ENCODE measurements at regions not wholly inside any gene's neighbourhood (a gene's known extent, or its start where the extent isn't known, plus 50 kb on each side); places are given as distances from the start of the nearest gene placed in this dataset.
"Not testable (repeated sequence)": the region's sequence is repeated elsewhere in the genome, so short reads cannot be mapped to it uniquely, and the experiment has no call there.

DNA sequence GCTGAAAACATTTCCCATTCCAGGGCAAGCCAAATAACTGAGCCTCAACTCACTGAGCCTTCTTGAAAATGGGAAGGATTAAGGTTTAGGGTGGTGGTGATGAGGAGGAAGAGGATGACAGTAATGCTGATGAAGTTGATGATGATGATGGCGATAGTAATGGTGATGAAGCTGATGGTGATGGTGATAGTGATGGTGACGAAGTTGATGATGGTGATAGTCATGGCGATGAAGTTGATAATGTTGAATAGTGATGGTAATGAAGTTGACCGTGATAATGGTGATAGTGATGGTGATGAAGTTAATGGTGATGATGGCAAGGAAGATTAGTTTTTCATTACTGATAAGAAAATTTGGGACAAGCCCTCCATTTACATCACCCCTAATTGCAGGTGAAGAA is 285.8 kb upstream of the DYNLRB2 start:
- no peak for DNase-seq (ENCODE audit: low spot score)

DNA sequence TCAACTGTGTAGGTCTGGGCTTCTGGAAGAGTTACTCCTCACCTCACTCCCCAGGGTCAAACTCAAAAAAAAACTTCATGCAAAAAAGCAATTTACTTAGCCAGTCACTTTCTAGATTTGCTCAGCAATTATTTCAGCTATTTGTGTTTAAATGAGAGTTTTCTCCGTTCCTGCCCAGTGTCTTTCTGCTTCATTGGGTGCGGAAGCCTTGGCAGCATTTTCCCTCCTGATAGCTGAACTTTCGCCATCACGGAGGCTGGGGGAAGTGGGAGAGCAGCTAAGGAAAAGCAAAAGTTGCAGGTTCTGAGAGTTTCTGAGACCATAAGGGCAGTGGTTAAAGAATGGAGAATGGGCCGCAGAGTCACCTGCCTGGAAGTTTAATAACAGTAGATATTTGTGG is 287.1 kb upstream of the DYNLRB2 start:
- DNase-seq (ENCODE audit: low spot score) = no peak

DNA sequence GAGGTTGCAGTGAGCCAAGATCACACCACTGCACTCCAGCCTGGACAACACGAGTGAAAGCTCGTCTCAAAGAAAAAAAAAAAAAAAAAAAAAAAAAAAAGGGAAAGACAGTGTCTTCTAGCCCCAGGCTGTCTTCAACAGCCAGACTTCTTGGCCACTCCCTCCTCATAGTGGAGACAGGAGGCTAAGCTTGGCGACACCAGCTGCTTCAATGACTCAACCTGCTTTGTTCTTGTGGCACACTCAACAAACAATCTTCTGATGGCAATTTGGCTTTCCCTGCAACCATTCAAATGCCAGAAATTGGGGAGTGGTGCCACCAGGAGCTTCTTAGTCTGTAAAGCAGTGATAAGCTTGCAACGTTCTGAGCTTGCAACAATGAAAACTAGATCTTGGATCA is 290.4 kb upstream of the DYNLRB2 start:
- DNase-seq (ENCODE audit: low spot score) = no peak

DNA sequence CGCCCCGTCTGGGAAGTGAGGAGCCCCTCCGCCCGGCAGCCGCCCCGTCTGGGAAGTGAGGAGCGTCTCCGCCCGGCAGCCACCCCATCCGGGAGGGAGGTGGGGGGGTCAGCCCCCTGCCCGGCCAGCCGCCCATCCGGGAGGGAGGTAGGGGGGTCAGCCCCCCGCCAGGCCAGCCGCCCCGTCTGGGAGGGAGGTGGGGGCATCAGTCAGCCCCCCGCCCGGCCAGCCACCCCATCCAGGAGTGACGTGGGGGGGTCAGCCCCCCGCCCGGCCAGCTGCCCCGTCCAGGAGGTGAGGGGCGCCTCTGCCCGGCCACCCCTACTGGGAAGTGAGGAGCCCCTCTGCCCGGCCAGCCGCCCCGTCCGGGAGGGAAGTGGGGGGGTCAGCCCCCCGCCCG is 297.5 kb upstream of the DYNLRB2 start:
- not testable (repeated sequence) for DNase-seq (ENCODE audit: low spot score)

DNA sequence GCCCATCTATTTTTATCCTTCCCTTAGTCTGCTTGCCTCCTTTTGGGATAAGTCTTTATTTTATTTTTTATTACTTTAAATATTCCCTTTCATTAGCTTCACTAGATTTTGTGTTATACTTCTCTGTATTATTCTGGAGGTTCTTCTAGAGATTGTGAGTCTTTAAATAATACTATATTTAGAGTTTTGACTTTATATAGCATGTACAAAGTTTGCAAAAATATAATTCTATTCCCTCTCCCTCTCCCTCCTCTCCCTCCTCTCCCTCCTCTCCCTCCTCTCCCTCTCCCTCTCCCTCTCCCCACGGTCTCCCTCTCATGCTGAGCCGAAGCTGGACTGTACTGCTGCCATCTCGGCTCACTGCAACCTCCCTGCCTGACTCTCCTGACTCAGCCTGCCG is 298.5 kb upstream of the DYNLRB2 start:
- DNase-seq (ENCODE audit: low spot score) = not testable (repeated sequence)

DNA sequence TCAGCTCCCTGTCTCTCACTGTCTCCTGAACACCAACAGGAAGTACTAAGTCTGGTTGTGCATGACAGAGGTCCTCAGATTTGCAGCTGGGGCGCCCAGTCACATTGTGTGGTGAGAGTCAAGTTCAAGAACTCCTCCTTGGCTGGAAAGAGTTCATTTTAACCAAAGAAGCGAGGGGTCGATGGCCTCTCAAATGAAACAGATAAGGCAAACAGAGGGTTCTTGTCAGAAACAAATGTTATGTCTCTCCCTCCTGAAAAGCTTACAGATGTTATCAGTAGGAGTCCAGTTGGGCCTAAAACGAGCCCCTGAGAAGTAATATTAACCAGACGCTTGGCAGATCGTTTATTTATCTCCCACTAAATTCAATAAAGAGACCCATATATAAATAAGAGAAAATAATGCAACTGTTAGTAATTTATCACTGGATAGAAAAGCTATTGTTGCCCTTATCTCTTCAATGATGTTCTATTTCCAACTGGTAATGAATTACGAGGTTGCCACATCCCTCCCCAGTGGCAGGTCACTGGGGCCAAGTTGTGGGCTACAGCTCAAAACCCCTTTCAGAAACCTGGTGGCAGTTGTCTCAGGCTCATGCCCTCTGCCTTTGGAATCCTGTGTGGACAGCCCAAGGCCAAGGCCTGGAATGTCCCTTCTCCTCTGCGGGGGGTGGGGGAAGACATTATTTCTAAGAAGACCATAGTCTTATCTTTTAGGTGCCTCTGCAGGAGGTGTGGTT is 307.5 kb upstream of the DYNLRB2 start:
- no peak for DNase-seq (ENCODE audit: low spot score)

DNA sequence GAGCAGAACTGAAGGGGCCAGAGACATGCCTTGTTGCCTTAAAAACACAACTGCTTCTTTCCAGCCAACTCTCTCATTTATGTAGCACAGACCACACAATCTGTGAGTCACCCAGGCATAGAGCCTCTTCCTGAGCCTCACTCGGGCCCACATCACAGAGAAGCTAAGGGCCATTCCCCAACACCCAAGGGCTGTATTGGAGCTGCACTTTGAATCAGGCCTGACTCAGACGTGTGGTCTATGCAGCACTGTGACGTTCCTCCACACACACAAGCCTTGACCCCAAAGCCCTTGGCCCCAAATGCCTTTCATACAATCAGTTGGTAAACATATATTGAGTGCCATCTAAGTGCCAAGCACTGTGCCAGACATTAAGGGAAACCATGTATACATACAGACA is 308.9 kb upstream of the DYNLRB2 start:
- no peak for DNase-seq (ENCODE audit: low spot score)

DNA sequence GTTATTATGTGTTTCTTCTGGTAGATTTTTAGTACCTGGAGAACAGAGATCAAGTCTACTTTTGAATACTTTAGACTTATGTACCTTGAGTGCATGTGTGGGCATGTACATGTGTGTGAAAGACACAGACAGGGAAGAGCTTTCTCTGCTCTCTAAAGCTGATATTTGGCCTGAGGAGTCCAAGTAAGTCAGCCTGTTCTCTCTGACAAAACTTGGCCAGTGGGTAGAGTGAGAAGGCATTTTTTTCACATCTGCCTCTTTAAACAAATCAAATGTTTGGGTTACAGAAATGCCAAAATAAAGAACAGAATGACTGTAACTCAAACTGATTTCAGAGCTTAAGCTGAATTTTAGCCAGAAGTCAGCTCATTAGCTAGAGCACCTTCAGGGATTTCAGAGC is 309.7 kb upstream of the DYNLRB2 start:
- DNase-seq (ENCODE audit: low spot score) = no peak

DNA sequence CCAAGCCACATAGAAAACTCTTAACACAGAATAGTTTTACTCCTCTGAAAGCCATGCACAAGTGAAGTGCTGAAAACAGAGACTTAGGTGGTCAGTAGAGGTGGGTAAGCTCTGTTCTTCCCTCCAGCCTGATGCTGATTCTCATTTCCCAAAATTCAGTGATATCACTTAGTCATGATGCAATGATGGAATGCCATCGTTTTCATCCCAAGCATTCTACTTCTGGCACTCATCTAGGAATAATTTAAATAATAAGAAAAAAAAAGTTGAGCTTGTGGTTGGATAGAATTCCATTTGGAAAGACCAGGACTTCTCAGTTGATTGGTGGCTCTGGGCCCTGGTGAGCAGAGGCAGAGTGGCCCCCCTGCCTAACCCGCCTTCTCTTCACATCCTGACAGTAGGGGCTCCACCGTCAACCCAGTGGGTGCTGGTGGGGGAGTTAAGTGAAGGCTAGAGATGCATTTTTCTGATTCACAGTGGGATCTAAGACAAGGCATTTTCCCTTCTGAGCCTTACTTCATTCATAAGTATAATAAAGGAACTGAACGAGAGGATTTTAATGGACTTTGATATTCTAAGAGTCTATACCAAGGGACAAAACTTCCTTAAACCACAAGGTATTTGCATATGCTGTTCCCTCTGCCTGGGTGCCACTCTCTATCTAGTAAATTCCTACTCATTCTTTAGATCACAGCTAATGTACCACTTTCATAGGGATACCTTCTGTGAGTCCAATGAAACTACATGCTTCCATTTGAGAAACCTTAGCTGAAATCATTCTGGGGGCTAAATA is 310.3 kb upstream of the DYNLRB2 start:
- no peak for DNase-seq (ENCODE audit: low spot score)

DNA sequence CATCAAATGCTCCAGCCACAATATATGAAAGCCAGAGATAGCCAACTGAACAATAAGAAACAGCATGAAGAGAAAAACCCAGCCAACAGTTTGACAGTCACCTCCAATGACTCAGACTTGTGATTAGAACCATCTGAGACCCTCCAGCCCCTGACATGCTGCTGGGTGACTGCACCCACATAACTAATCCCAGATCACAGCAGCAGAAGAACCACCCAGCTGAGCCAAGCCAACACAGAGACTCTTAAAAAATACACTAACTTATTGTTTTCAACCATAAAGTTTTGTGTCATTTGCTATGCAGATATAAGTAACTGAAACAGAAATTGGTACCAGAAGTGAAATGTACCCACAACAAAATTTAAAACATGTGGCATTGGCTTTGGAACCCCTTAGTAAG is 314.3 kb upstream of the DYNLRB2 start:
- no peak for DNase-seq (ENCODE audit: low spot score)

DNA sequence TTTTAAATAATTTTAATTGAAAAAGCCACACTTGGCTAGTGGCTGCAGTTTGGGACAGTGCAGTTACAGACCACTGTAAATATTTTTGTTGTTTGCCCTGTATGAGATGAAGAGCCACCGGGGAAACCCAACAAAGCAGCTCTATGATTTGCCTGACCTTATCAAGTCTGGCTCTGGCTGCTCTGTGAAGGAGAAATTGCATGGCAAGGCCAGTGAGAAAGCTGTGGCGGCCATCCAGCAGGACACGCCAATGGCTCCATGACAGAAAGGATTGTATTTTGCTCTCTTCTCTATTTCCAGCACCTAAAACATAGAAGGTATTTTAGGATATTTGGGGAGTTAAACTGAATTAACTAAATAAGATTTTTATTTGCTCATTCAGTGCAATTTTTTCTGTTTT is 330.0 kb upstream of the DYNLRB2 start:
- DNase-seq (ENCODE audit: low spot score) = no peak

DNA sequence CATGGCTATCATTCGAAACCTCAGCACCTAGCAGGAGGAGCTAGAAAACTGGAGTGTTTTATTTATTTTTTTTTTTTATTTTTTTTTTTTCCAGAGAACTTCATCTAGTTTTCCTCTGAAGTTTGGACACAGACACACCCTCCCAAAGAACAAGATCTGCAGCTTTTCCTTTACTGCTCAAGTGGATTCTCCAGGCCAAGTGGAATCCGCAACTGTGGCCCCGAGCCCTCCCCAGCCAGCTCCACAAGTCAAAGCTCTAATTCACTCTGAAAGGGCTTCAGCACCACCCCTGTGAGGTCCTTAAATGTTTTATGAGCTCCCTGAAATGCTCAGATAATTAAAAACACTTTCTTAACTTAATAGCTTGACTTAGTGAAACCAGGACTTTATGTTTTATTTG is 332.1 kb upstream of the DYNLRB2 start:
- no peak for DNase-seq (ENCODE audit: low spot score)

DNA sequence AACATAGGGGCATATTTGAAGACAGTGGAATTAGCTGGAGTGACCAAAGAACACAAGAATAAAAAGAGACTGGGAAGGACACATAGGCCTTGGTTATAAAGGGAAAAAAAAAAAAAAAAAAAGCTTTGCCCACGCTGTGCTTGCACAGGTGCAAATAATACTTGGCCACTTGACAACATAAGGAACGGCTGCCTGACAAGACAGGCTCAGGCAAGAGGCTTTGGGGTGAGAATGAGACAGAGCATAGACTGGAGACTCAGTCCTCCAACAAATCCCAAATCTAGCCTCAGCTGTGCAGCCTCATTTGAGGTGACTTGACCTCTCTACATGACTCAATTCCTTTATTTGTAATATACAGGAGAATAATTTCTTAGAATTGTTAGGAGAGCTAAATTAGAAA is 332.8 kb upstream of the DYNLRB2 start:
- DNase-seq (ENCODE audit: low spot score) = no peak

DNA sequence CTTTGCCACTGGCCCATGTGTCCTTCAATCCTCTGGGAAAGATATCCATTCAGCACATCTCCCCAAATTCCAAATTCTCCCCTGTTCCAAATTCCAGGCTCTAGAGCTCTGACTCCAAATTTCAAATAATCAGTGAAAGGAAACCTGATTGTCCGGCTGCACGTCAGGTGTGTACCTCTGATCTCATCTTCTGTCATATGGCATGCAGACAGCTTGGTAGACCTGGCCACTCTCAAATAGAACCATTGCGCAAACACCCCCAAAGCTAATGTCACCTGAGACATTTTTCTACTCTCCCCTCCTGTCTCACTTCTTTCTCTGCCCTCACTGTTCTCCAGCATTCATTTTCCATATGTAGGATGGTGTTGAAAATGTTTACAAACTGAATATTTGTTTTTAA is 337.0 kb upstream of the DYNLRB2 start:
- no peak for DNase-seq (ENCODE audit: low spot score)

DNA sequence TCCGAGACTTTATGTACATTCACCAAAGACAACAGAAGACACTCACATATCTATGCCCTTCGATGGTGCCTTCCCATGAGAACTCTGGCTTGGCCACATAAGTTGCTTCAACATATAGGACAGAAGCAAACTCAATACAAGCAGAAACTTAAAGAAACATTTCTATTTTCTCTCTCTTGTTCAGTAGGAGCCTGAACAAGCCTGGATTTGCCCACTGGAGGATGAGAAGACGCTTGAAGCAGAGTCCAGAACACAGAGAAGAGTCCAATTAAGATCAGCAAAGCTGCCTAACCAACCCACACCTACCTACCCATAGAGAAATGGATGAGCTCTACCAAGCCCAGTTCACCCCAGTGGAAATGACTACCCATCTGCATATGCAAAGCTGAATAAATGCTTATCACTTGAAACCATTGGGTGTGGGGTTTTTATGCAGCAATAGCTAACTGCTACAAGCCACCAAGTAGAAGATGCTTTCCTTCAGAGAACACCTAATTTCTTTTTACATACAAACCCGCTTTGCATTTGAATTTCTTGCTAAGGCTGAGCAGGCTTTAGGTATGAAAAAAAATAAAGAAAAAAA is 337.9 kb upstream of the DYNLRB2 start:
- DNase-seq (ENCODE audit: low spot score) = no peak

DNA sequence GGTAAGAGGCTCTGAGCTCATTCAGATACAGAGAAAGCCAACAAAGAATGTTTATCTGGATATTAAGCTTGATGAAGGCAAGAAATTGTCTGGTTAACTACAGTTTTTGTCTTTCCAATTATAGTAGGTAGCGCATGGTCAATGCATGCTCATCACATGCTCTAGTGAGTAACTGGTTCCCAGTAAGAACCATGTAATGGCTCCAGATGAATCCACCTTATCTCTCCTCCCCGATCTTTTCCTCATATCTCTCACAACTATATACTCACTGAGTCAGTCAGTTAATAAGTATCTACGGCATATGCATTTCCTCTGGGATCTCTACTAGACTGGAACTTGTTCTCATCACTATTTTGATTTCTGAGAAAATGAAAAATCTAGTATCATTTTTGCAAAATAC is 340.7 kb upstream of the DYNLRB2 start:
- no peak for DNase-seq (ENCODE audit: low spot score)

DNA sequence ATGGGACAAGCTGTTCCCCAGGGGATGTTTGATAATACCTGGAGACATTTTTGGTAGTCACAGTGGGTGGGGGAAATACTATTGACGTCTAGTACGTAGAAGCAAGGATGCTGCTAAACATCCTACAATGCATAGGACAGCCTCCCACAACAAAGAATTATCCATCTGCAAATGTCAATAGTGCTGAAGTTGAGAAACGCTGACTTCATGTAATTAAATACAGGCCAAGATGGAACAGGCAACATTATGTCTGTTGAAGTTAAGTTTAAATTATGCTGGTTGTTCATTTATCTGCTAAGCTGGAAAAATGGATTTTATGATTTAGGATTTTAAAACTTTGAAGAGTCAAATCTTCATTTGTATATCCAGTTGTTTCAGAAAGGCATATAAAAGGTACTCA is 341.2 kb upstream of the DYNLRB2 start:
- DNase-seq (ENCODE audit: low spot score) = no peak

DNA sequence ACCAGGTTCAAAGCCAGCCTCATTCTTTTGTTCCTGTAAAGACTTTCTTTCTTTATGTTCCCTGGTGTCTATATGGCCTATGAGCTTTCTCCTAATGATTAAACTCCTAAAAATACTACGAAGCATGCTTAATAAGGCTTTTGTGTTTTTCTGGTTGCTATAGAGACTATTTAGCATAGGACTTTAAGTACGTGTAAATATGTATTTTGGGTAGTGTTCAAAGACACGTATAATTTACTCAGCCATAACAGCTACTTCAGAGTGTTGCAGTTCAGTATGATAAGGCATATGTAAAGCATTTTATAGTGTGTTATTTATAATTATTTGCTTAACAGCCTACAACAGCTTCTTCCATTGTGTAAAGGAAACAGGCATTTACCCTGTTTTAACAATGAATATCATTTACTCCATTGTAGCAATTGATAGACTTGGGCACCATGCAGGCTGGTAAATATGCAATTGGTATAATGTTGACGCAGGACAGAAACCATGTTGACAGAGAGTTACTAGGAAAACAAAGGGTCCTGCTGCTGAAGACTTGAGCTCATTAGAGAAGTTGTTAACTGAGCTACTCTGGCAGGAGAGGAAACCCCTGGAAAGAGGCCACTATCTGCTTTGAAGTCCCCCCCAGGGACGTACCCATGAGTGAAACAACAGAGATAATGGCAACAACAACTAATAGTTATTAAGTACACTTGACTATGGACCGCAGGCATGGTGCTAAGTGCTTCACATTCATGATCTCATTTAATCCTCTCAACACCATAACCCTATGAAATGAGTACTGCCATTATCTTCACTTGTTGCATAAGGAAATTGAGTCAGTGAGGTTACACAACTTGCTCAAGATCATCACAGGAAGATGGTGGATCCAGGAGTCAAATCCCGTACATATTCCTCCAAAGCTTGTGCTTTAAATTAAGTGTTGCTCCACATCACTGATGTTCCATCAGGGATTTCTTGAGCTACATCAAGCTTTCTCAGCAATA is 342.2 kb upstream of the DYNLRB2 start:
- no peak for DNase-seq (ENCODE audit: low spot score)

DNA sequence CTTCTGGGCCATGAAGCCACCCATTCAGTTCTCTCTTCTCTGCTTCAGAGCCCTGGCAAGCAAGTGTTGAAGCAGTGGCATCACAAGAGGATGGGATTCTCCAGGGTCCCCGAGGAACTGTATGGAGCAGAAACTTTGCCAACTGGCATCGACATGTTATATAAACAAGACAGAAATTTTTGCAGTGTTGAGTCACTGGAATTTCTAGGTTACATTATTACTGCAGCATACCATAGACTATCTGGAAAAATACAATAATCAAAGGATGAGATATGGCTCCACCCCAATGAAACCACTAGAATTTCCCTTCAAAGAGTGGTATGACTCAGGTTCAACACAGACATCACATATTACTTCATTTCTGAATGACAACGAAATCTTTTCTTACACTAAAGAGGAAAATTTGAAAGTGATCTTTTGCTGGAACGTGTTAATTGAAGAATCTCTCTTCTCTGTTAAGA is 343.0 kb upstream of the DYNLRB2 start:
- no peak for DNase-seq (ENCODE audit: low spot score)

DNA sequence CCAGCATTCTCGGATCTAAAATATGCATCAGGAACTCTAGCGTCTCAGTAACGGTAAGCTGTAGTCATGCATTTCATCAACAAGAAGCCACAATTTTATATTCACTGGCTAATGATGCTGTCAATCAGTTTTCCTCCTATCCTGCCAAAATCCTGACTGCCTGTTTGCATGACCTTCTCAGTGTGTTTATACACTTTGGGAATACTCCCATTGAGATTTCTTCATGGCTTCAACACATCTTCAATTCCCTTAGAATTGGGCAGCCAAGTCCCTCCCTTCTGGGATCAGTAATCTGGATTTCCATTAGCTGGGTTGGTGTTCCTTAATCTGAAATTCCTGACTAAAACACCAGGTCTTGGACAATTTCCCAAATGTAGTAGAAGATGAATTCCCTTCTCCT is 348.9 kb upstream of the DYNLRB2 start:
- no peak for DNase-seq (ENCODE audit: low spot score)

DNA sequence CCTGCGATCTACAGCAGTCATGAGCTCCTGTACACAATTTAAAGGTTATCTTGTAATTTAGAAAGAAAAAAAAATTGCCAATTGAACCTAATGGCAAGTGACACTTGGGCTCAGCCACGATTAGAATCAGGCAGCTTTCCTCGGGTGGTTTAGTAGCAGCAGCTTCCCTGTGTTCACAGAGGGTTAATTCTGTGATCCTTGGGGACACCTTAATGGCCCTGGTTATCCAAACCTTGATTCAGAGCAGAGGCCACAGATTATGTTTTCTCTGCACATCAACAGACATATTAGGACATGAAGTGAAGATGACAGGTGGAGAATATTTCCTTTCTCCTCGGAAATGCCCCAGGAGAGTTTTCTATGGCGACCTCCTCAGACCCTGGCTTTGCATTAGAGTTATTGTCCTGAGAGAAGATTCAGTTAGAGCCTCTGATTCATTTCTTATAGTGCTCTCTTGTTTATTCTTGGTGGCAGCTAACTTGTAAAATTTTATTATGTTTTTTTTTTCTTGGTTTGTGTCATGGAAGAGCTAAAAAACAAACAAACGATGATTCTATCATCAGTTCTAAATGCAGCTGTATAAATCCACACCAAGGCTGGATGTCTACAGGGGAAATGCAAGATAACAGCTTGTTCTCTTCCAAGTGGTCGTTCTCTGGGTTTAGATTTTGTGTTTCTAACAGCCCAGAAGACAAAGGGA is 351.2 kb upstream of the DYNLRB2 start:
- DNase-seq (ENCODE audit: low spot score) = no peak

All from NAMALWA (cell line).